HG03039 (cell line): ENCODE measurements at regions not wholly inside any gene's neighbourhood (a gene's known extent, or its start where the extent isn't known, plus 50 kb on each side); places are given as distances from the start of the nearest gene placed in this dataset.
"Not testable (repeated sequence)": the region's sequence is repeated elsewhere in the genome, so short reads cannot be mapped to it uniquely, and the experiment has no call there.

Experiments used
- ATAC-seq: cut with Tn5 transposase; IDR thresholded peaks from one replicate; pipeline ENCODE4 v1.9.1; 2021; ENCODE audit warnings: mild to moderate bottlenecking, moderate library complexity; ENCODE audit not compliant: unreplicated experiment

GRCh38 chr2:175832866-175833265 is 169.2 kb downstream of the LNPK start:
- ATAC-seq, result no peak

GRCh38 chr2:175829741-175830140 is 172.3 kb downstream of the LNPK start:
- ATAC-seq, result no peak

GRCh38 chr2:175827856-175828255 is 174.2 kb downstream of the LNPK start:
- ATAC-seq, result no peak

- ATAC-seq, result no peak
Observed at GRCh38 chr2:175824243-175824642, 177.8 kb downstream of the LNPK start.

GRCh38 chr2:175823707-175824073 is 178.4 kb downstream of the LNPK start:
- ATAC-seq, result no peak

- ATAC-seq, result no peak
Observed at GRCh38 chr2:175823002-175823706, 178.9 kb downstream of the LNPK start.

GRCh38 chr2:175817221-175817620 is 184.8 kb downstream of the LNPK start:
- ATAC-seq, result no peak

- no peak for ATAC-seq
Observed at GRCh38 chr2:175815537-175815936, 186.5 kb downstream of the LNPK start.

GRCh38 chr2:175811971-175812370 is 190.1 kb downstream of the LNPK start:
- no peak for ATAC-seq

GRCh38 chr2:175808858-175809257 is 193.2 kb downstream of the LNPK start:
- no peak for ATAC-seq

- ATAC-seq, result no peak
Observed at GRCh38 chr2:175808078-175808477, 194.0 kb downstream of the LNPK start.

- no peak for ATAC-seq
Observed at GRCh38 chr2:175807031-175807873, 194.8 kb downstream of the LNPK start.

GRCh38 chr2:175806570-175806969 is 195.5 kb downstream of the LNPK start:
- no peak for ATAC-seq

- no peak for ATAC-seq
Observed at GRCh38 chr2:175806125-175806490, 196.0 kb downstream of the LNPK start.

GRCh38 chr2:175805442-175806124 is 196.5 kb downstream of the LNPK start:
- no peak for ATAC-seq

GRCh38 chr2:175804122-175804521 is 197.9 kb downstream of the LNPK start:
- ATAC-seq, result no peak

- ATAC-seq, result not testable (repeated sequence)
Observed at GRCh38 chr2:175796422-175796821, 205.6 kb downstream of the LNPK start.

- no peak for ATAC-seq
Observed at GRCh38 chr2:175793648-175794047, 208.4 kb downstream of the LNPK start.

- no peak for ATAC-seq
Observed at GRCh38 chr2:175792881-175793280, 209.2 kb downstream of the LNPK start.

- no peak for ATAC-seq
Observed at GRCh38 chr2:175792199-175792598, 209.9 kb downstream of the LNPK start.

- no peak for ATAC-seq
Observed at GRCh38 chr2:175786471-175787124, 215.5 kb downstream of the LNPK start.
